ENCODE measurements at regions not wholly inside any gene's neighbourhood (a gene's known extent, or its start where the extent isn't known, plus 50 kb on each side); places are given as distances from the start of the nearest gene placed in this dataset.
"Not testable (repeated sequence)": the region's sequence is repeated elsewhere in the genome, so short reads cannot be mapped to it uniquely, and the experiment has no call there.

DNA sequence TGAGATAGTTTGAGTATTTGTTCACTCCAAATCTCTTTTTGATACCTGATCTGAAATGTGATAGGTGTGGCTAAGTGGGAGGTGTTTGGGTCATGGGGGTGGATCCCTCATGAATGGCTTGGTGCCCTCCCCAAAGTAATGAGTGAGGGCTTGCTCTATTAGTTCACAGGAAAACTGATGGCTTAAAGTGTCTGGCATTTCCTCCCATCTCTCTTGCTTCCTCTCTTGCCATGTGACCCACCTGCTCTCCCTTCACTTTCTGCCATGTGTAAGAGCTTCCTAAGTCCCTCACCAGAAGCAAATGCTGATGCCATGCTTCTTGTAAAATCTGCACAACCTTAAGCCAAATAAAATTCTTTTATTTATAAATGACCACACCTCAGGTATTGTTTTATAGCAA, 61.1 kb downstream of the MAD2L1 start:
- DNase-seq = no peak

DNA sequence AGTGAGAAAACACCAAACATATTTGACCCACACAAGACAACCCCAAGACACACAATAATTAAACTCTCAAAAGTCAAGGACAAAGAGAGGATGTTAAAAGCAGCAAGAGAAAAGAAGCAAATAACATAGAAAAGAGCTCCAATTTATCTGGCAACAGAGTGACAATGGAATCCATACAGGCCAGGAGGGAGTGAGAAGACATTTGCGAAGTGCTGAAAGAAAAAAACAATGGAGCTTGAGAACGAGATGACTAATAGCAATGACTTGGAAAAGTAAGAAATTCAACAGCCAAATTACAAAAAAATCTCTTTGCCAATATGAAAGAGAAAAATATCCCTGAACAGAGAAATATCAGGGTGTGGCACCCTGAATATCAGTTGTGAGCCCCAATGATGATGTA, 61.6 kb downstream of the MAD2L1 start:
- DNase-seq = no peak

DNA sequence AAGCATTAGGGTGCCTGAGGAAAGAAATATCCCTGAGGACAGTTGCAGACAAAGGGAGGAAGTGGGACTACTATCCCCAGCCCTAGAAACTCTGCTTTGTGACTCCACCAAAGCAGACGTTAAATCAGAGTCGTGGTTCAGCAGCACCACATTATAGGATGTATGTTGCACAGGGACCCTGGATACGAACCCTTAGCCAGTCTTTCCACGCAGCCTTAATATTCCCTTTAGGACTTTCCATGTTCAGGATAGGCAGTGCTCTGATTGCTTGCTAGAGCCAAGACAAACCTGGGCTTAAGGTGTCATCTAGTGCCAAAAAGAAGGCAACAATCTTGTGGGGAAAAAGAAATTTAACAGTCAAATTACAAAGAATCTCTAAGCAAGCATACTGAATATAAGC, 62.6 kb downstream of the MAD2L1 start:
- no peak for DNase-seq

DNA sequence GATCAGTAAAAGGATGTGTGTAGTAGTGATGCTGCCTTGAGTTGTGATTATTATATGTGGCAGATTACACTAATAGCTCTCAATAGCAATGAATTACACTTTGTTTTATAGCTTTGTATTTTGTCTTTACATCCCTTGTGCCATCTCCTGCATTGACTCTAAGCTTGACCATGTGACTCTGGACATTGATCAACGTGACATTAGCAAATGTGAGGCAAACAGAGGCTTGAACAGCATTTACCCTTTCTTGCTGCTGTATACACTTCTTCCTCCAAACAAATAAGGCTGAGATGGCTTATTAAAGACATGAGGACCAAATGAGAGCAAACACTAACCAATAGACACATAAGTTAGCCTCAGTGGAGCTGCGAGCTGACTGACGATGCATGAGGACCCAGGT, 63.5 kb downstream of the MAD2L1 start:
- no peak for DNase-seq

DNA sequence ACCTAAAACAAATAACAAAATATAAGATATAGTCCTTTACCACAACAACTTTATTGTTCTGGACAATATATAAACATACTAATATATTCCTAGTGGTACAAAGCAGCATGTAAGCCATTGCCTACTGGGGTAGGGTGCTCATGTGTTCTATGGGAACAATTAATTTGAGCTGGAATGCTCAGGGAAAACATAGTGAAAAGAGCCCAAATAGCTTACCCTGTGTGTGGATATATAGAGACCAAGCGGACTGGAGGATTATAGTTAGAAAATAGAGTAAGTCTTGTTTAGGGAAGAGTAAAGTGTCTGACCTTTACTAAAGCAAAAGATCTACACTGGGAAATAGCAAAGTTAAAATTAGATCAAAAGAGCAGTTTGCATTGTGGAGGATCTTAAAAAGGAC, 64.8 kb downstream of the MAD2L1 start:
- no peak for DNase-seq

DNA sequence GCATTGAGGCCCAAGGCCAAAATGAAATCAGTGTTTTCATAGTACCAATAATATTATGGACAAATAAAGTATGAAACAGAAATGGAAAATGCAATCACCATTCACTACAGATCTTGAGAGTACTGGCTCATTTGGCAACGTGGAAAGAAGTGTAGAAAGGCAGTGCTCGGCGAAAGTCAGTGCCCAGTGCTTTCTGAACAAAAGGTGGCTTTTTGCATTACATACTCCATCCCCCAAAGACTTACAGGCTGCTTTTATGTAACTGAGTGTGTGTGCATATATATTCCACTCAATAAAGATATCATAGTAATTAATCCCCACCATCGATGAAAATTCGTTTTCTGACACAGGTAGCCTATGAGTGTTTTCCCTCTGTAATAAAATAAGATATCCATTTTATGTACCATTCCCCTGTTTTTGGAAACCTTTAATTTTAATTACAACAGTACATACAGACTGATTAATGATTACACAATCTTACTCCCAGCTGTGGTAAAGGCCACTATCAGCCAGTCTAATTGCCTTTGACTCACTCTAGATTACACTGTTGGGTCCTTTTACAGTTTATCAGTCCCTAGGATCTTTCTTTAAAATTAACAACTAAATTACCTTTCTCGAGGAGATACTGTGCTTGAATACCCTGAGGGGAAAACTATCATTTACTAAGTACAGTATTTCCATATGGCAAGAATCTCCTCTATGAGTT, 65.9 kb downstream of the MAD2L1 start:
- DNase-seq = no peak

DNA sequence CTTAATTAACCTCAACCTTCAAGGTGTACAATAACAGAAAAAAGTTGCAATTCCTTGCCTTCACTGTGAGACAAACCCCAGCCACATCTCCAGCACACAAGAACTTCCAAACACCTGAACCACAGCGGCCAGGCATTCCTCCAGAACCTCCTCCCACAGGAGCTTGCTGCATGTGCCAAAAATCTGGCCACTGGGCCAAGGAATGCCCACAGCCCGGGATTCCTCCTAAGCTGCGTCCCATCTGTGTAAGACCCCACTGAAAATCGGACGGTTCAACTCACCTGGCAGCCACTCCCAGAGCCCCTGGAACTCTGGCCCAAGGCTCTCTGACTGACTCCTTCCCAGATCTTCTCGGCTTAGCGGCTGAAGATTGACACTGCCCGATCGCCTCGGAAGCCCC, 70.6 kb downstream of the MAD2L1 start:
- DNase-seq = not testable (repeated sequence)

DNA sequence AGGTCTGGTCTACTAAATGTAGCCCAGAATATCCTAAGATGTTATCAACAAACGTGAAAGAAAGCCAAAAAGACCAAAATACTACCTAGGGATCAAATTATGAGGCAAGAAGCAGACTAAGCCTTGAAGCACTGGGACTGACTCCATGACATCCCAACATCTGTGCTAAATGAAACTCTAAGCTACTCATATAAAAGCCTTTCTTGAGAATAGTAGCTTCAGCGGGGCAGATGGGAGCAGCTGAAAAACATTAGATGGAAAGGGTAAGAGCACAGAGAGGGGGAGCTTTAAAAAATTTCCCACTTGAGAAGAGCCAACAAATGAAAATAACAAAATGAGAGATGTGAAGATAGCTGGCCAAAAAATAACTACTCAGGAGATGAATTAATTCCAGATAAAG, 81.7 kb downstream of the MAD2L1 start:
- peak; percentile 44 for DNase-seq

DNA sequence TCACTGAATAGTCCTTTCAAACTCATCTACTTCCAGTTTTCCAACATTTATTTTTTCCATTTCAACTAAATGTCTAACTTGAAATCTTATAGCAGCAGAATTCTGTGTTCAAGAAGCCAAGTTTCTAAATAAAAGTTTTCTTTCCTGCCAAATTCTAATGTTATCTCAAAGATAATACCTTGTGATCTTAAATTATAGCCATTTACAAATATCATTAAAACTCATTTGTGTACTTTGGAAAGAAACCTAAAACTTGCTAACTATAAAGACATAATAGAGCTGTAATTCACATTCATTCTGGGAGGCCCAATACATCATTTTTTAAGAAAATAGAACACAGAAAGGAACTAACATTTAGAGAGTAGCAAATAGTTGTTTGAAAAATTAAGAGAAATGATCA, 83.9 kb downstream of the MAD2L1 start:
- no peak for DNase-seq

DNA sequence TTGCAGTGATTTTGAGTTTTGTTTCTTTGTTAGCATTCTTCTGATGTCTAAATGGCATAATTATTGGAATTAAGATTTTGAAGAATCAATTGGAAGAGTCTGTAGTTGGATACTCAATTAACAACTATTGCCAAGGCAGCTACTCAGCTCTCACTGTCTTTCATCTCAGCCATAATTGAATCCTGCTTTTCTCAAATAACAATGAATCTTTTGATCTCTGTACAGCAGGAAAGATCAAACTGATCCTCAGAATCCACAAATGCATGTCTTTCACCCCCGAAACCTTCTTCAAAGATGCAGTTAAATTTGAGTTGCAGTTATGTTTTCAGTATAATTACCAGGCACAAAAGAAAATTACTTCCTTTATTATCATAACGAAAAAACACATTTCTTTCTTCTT, 86.2 kb downstream of the MAD2L1 start:
- DNase-seq = no peak

DNA sequence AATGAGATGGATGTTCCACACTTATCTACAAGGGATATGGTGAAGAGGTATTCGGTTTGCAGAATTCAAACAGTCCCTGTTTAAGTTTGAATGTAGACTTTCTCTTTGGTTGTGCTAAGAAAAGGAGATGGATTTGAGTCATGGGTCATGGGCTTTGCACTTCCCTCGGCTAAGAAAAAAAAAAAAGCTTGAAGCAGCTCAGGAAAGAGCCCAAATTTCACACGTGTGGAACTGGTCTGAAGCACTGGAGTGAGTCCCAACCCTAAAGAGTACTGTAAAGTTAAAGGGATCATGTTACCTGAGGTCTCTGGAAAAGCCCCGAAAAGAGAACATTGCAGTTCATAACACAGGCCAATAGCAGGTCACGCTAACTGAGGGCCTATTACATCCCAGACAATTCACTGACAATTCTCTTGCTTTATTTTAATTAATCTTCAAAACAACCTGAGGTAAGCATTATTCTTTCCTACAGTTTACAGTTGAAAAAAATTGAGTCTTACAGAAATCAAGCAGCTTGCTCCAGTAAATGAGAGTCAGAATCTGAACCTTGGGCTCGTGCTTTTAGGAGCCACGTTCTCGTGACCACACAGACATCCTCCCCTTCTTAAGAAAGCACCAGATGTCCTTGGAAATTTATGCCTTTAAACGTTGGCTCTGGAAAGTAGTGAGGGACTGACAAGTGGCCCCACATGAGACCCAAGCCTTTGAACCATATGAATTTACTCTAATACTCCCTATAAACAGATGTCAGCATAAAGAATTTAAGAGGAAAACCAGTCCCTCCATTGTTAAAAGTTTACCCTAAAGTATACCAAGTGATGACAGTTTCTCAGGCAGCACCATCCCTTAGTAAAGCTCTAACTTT, 89.3 kb downstream of the MAD2L1 start:
- DNase-seq = no peak

DNA sequence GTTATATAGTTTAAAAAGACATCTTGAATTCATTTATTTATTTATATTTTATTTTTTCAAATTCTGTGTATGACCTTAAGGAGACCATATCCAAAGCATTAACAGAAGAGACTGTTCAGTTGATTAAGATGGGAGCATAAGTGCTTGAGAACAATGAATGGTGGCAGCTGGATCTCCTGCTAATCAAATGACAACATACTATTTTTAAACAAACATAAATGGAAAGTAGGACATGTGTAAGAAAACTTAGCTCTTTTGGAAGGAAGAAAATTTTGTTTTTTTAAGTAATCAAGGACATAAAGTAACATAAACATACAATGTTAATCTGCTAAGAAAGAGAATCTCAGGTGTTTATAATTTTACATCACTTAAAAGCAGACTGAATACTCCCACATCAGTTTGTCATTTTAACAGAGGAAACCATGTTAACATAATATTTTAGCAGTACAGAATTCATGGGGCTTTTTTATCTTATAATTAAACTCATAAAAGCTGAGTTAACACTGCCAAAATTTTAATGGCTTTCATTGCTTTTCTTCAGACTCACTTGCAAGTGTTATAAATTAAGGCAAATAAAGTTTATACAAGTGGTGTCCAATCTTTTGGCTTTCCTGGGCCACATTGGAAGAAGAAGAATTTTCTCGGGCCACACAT, 95.1 kb downstream of the MAD2L1 start:
- no peak for DNase-seq

DNA sequence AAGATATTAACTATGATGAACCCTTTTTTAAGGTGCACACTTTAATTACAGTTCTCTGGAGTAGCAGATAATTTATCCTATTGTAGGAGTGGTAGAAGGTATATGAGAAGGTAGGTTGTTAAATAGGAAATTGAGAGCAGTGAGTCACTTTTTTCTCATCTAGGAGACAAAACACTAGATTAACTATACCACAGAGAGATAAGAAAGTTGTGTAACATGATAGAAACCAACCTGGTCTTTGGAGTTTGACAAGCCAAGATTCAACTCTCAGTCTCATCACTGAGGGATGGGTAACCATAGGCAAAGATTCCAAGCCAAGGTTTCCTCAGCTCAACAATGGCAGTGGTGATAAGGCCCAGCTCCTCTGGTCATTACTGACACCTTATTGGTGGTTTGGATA, 104.0 kb downstream of the MAD2L1 start:
- no peak for DNase-seq

DNA sequence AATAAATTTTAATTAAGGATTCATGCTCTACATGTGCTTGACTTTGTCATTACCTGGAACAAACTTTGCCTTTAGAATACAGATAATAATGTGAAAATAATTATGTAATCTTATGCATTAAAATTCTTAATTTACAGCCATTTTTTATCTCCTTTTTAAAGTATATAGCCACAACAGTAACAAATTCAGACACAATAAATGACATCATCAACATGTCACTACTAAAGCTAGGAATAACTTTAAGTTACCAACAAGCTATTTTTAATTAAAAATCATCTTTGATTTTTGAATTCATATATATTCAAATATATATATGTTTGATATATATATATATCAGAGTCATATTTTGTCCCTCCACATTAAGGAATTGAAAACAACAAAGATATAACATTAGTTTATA, 107.7 kb downstream of the MAD2L1 start:
- no peak for DNase-seq

DNA sequence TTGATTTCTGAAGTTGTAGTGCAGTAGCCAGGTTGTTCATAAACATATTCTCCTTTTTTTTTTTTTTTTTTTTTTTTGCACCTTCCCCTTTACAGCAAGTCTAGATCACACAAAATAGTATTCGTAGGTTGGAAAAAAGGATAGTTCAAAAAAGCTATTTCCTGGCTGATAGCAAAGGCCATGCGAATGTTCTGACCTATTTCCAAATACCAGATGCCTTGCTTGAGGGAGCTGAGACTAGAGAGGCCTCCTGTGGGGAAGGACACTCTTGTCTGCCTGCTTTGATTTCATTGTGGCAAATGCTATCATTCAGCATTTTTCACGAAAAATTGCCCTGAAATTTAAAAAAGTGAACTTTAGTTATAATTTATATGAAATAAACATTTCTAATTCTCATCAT, 111.4 kb downstream of the MAD2L1 start:
- no peak for DNase-seq

DNA sequence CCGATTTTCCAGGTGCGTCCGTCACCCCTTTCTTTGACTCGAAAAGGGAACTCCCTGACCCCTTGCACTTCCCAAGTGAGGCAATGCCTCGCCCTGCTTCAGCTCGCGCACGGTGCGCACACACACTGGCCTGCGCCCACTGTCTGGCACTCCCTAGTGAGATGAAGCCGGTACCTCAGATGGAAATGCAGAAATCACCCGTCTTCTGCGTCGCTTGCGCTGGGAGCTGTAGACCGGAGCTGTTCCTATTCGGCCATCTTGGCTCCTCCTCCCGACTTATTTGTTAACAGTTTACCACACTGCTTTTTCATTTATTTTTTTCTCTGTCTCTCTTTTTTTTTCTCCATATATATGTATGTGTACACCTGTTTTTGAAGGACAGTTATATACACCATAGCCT, 112.2 kb downstream of the MAD2L1 start:
- DNase-seq = not testable (repeated sequence)

DNA sequence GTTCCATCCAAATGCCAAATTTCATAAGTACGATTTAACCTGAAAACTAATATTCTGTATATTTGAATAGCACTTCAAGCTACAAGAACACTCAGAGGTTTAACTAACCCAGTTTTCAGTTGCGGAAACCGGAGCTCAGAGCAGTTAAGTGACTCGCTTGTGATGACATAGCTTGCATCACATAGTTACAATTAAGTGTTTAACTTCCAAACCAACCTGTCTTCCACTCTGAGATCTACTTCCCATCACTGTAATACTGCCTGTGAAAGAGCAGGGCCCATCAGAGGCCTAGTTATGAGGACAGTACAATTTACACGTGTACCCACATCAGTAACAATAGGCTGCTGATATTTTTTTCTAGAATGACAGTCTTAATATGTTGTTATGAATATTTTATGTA, 120.3 kb downstream of the MAD2L1 start:
- no peak for DNase-seq

DNA sequence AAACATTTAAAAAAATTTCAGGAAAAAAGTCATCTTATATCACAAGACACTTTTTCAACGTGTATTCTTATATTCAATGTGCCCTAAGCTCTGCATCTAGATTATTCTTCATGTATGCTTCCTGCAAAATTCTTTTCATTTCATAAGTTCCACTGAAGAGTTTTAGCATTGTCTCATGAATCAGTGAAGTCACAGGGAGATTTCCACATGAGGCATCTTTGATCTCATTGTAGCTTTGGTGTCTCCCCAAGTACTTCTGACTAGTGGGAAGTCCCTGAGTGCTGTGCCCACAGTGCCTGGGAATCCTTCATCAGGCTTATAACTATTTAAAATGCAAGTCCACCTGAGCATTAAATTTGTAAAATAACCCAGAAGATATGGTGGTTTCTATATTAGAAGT, 123.8 kb downstream of the MAD2L1 start:
- DNase-seq = no peak

DNA sequence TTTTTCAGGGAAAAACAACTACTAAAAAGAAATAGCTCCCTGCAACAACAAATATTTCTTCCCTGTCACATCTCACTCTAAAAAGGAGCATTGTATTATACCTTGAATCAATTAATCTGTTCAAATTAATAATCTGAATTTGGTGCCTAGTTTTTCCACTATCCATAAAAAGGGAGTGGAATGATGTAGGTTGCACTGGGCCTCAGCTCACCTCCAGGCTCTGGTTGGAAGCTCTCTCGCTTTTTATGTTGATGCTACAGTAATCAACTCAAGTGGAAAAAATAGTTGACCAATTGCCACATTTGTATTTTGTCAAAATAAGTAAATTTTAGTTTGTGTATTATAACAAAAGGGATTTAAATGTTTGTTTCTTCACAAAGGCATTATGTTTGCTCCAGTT, 126.1 kb downstream of the MAD2L1 start:
- DNase-seq = no peak

DNA sequence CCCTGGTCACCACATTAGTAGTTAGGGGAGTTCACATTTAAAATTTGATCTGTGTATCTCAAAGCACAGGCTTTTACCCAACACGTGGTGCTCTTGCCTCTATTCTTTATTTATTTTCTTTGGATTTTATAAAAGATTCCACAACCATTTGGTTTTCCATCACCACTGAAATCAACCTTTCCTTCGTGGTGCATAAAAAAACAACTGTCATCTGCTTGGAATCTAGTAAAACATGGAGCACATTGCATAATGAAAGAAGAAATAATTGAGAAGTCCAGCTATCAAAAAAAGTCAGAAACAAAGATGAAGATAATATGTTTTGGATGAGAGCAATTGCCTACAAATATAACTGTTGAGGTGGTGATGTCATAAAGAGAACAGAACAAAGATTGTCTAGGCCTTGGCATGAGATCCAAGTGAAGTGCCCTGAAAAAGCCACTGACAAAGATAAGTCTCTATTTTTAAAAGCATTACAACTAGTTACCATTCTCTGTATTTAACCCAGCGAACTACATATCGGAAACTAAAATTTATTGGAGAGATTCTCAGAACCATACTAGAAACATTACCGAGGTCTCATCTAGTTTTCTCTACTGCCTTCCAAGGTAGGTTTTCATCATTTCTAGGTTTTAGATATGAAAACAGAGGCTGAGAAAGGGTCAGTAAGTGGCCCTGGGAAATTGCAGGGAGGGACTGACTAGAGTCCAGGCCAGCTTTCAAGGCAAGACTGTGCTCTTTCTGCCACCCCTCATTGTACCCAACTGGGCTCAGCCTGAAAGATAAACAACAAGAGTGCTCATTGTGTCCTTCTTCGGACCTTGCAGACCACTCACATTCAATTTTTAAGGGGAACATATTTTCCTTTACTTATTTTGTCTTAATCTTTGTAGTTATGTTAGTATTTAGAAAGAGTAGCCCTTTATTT, 127.3 kb downstream of the MAD2L1 start:
- no peak for DNase-seq

DNA sequence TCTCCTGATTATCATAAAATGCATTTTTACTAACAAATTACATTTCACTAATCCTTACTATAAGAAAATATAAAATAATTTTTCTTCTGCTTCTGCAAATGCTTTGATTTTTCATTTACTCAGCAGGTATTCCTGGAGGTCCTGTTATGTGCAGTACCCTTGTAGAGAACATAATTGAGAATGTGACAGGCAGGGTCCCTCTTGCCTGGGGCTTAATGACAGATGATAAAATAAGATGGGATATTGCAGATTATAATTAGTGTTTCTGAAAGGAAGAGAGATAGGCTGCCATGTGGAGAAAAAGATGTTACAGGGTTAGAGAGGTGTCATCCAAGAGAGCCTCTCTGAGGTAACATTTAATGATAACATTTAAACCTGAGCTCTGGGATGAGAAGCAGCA, 128.9 kb downstream of the MAD2L1 start:
- no peak for DNase-seq

DNA sequence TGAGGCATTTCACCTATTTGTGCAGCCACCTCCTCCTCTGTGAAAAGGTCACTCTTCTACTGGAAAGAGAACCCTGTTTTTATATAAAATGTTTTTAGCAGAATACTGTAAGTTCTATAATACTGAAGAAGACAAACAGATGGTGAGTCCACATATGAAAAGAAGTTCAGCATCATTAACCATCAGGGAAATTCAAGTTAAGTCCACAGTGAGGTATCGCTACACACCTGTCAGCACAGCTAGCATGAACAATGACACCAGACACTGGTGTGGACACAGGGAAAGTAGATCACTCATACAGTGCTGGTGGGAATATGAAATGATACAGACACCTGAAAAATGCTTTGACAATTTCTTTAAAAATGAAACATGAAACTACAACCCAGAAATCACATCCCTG, 133.0 kb downstream of the MAD2L1 start:
- no peak for DNase-seq

DNA sequence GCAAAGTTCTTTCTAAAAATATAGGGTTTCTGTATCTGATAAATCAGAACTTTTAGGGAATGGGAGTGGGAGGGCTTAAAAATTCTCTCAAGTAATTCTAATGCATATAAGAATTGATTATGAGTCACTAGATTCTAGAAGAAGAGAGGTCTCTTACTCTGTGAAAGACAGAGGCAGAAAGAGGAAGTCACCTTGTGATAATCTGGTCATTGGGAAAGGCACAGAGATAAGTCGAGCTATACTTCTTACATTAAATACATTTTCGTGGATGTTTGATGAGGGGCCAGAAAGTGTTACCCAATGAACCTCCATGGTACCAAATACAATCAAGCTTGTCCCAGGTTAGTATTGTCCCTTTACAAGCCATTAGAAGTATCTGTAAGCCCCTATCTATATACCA, 134.4 kb downstream of the MAD2L1 start:
- no peak for DNase-seq

Measured in right forelimb (tissue), 1 donor.